Endothelial cell of umbilical vein (primary cell): ENCODE measurements at regions not wholly inside any gene's neighbourhood (a gene's known extent, or its start where the extent isn't known, plus 50 kb on each side); places are given as distances from the start of the nearest gene placed in this dataset.

Experiments used
- BruUV-seq: library from RNA; stranded (reverse); fragments of 400-500 nt; replicated peaks from 2 replicates; lab custom pipeline; 2021; lab: Mats Ljungman, UMichigan
- CTCF ChIA-PET: fragments of 300-600, 350-600 bp; sonication (Branson Sonifier 250); formaldehyde crosslinking; loops from one replicate; lab custom pipeline; 2021; ENCODE audit warnings: antibody characterized with exemption, inconsistent platforms; lab: Charles Lee
- POLR2A ChIA-PET: fragments of 300-600, 350-600 bp; sonication (Branson Sonifier 250); formaldehyde crosslinking; loops from one replicate; lab custom pipeline; 2021; ENCODE audit warnings: antibody characterized with exemption, inconsistent platforms; lab: Charles Lee
- DNase-seq: peaks from one replicate; pipeline ENCODE4 v3.0.0-alpha.2; 2011; ENCODE audit warnings: low read depth, low spot score
- FAIRE-seq: peaks from 2 replicates; lab custom pipeline; 2011; peaks lifted over from hg19 to GRCh38; lab: Jason Lieb, UNC
- H2AFZ ChIP-seq: 2 replicates; pipeline ENCODE4 v1.6.0; 2012; ENCODE audit warnings: low read depth, low read length, control low read depth, inconsistent platforms
- H3K27ac ChIP-seq: 2 replicates; pipeline ENCODE4 v1.5.1; 2011; ENCODE audit warnings: low read depth, mild to moderate bottlenecking, control low read depth, low read length, moderate library complexity; ENCODE audit not compliant: insufficient read depth
- H3K27me3 ChIP-seq, 2 experiments: 2 replicates each; pipeline versions ENCODE4 v1.6.0 to v1.6.1; 2011; ENCODE audit warnings: low read length in 2 of 2, mixed read lengths in 1 of 2; ENCODE audit not compliant: control insufficient read depth in 2 of 2, insufficient read depth in 2 of 2
- H3K36me3 ChIP-seq, 2 experiments: 2 replicates in 1 of 2; 3 replicates in 1 of 2; pipeline ENCODE4 v1.5.1; 2011; ENCODE audit warnings: low read length in 2 of 2, mild to moderate bottlenecking in 1 of 2, moderate library complexity in 1 of 2; ENCODE audit not compliant: control insufficient read depth in 2 of 2, insufficient read depth in 2 of 2; ENCODE audit errors: extremely low read depth in 1 of 2
- H3K4me1 ChIP-seq: 3 replicates; pipeline ENCODE4 v1.5.1; 2011; ENCODE audit warnings: mild to moderate bottlenecking, low read length; ENCODE audit not compliant: control insufficient read depth, insufficient read depth; ENCODE audit errors: extremely low read depth
- H3K4me2 ChIP-seq: 2 replicates; pipeline ENCODE4 v1.6.1; 2011; ENCODE audit warnings: low read length, control low read depth, mixed read lengths; ENCODE audit not compliant: insufficient read depth
- H3K4me3 ChIP-seq, 3 experiments: fragments of 200-600 bp in 1 of 3; sonication (generic), shearing (Covaris generic) in 1 of 3; replicated peaks in 1 of 3; 2 replicates each; pipeline ENCODE4 v1.5.1; 2011 to 2016; ENCODE audit warnings: control low read depth in 3 of 3, low read length in 3 of 3, mild to moderate bottlenecking in 2 of 3, inconsistent platforms in 1 of 3, low read depth in 1 of 3, moderate library complexity in 1 of 3; ENCODE audit not compliant: insufficient read depth in 1 of 3
- H3K79me2 ChIP-seq: 2 replicates; pipeline ENCODE4 v1.6.0; 2012; ENCODE audit warnings: low read length, inconsistent platforms; ENCODE audit not compliant: control insufficient read depth, insufficient read depth
- H3K9ac ChIP-seq: replicated peaks from 2 replicates; pipeline ENCODE3; 2011; ENCODE audit warnings: low read length, control low read depth; ENCODE audit not compliant: insufficient read depth; ENCODE audit errors: extremely low read depth
- H3K9me1 ChIP-seq: replicated peaks from 3 replicates; pipeline ENCODE4 v1.6.0; 2011; ENCODE audit warnings: mild to moderate bottlenecking, low read length; ENCODE audit not compliant: control insufficient read depth, insufficient read depth; ENCODE audit errors: extremely low read depth
- H3K9me3 ChIP-seq: replicated peaks from 2 replicates; pipeline ENCODE4 v1.5.1; 2012; ENCODE audit warnings: low read length, inconsistent platforms; ENCODE audit not compliant: control insufficient read depth, insufficient read depth
- H4K20me1 ChIP-seq: replicated peaks from 2 replicates; pipeline ENCODE3; 2011; ENCODE audit warnings: mild to moderate bottlenecking, low read length; ENCODE audit not compliant: control insufficient read depth, insufficient read depth; ENCODE audit errors: extremely low read depth
- CTCF ChIP-seq, 2 donors: IDR thresholded peaks; 1 replicate in 1 of 2; 2 replicates in 1 of 2; pipeline ENCODE4 v1.5.1; 2011; ENCODE audit warnings: low read length in 2 of 2, mild to moderate bottlenecking in 2 of 2, moderate library complexity in 2 of 2, control low read depth in 1 of 2, inconsistent platforms in 1 of 2, low read depth in 1 of 2; ENCODE audit not compliant: insufficient read depth in 1 of 2; ENCODE audit errors: extremely low read depth in 1 of 2
- EZH2 ChIP-seq: IDR thresholded peaks from 2 replicates; pipeline ENCODE4 v1.6.1; 2012; ENCODE audit warnings: borderline replicate concordance, low read depth, mild to moderate bottlenecking, moderate library complexity, low read length, inconsistent platforms; ENCODE audit not compliant: severe bottlenecking
- FOS ChIP-seq: IDR thresholded peaks from 2 replicates; pipeline ENCODE4 v1.6.1; 2011; ENCODE audit warnings: mild to moderate bottlenecking, low read length, moderate library complexity, borderline replicate concordance; ENCODE audit not compliant: insufficient read depth
- GATA2 ChIP-seq: IDR thresholded peaks from 2 replicates; pipeline ENCODE4 v1.7.0; 2011; ENCODE audit warnings: low read depth, mild to moderate bottlenecking, moderate library complexity, mixed read lengths, low read length; ENCODE audit not compliant: insufficient read length, insufficient read depth
- JUN ChIP-seq: IDR thresholded peaks from 2 replicates; pipeline ENCODE4 v1.6.1; 2011; ENCODE audit warnings: borderline replicate concordance, low read depth; ENCODE audit not compliant: insufficient read length, insufficient read depth
- MAX ChIP-seq: IDR thresholded peaks from 2 replicates; pipeline ENCODE4 v1.6.1; 2011; ENCODE audit not compliant: insufficient read depth, insufficient read length
- MYC ChIP-seq: IDR thresholded peaks from one replicate; pipeline ENCODE4 v1.6.1; 2011; ENCODE audit warnings: mild to moderate bottlenecking, low read depth, low read length
- POLR2A ChIP-seq: IDR thresholded peaks from 2 replicates; pipeline ENCODE4 v1.6.1; 2012; ENCODE audit warnings: low read depth, mild to moderate bottlenecking, control low read depth, low read length
- POLR2AphosphoS5 ChIP-seq: IDR thresholded peaks from 2 replicates; pipeline ENCODE4 v1.6.1; 2012; ENCODE audit warnings: low read depth, mild to moderate bottlenecking, control low read depth, low read length, moderate library complexity; ENCODE audit not compliant: insufficient read depth
- dilution Hi-C: fragments of 300-500 bp; cut with MboI; formaldehyde crosslinking; loops from one replicate; pipeline ENCODE4 v1.15.0; 2019; ENCODE audit warnings: low sequenced_read_pairs; ENCODE audit not compliant: extremely low pct_ligation_motif_present
- intact Hi-C: fragments of 100-400 bp; cut with micrococcal nuclease; formaldehyde crosslinking; loops from one replicate; pipeline ENCODE4 v1.10.0; 2022

DNA sequence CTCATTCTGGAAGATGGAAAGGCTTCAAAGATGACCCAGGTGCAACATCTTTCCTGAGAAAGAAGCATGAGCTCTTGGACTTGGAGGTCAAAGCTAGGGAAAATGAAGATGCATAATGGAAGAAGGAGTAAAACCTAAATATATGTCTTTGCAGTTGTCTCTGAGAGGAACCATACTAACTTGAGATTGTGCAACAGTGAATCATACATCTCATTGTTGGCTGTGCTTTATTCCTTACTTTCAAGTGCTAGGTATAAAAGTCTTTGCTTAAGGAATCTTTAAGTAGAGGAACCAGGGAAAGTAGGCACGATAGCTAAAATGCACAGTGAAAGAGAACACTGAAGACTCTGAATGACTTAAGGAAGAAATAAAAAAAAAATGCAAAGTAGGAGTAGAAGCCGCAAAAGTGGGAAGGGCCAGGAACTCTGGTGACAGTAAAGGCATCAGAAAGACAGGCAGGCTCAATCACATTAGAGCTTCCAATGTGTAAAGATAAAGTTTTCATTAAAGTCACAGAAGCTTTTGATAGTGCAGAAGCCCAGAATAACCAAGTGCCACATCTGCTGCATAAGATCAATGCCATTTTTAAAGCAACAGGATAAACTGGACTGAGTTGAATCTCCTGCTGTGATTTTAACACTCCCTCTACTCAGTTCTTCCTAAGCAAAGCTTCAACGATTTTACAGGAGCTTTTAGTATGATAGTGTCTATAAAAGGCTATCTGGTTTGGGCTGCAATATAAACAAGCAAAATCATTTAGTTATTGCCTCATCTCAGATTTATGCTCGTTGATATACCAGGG lies 432.3 kb upstream of the EDIL3 start:
- dilution Hi-C loops (no loop called here), intact Hi-C loops (no loop called here)
- no peak for FAIRE-seq
- CTCF ChIA-PET: no interaction called here
- Histone ChIP-seq H3K9ac (no peak overlapping the region), H3K4me3 (no peak overlapping the region), H3K9me1 (no peaks in the 10 kb centered on the region), H3K9me3 (no peaks in the 10 kb centered on the region), H3K4me1 (no peaks in the 10 kb centered on the region), H3K27ac (no peak overlapping the region), H3K36me3 (no peaks in the 10 kb centered on the region), H3K79me2 (no peaks in the 10 kb centered on the region), H4K20me1 (no peaks in the 10 kb centered on the region), H2AFZ (no peak overlapping the region), H3K4me2 (no peak overlapping the region), H3K27me3 (no peaks in the 10 kb centered on the region)
- DNase-seq: no peak
- BruUV-seq: no TSS peak
- POLR2A ChIA-PET: no interaction called here
- TF ChIP-seq GATA2 (no peak), POLR2AphosphoS5 (no peak), FOS (no peak), POLR2A (no peak), CTCF (IDR thresholded peaks at IDR 0.05; ENCODE audit: extremely low read depth in 1 of 2, insufficient read depth in 1 of 2, low read depth in 1 of 2, low read length in 2 of 2) (no peak), MAX (no peak), EZH2 (no peak), MYC (no peak), JUN (no peak)
